CD14-positive monocyte (primary cell): ENCODE measurements at regions not wholly inside any gene's neighbourhood (a gene's known extent, or its start where the extent isn't known, plus 50 kb on each side); places are given as distances from the start of the nearest gene placed in this dataset.

Experiments
- DNase-seq, 3 donors: peaks; one replicate each; pipeline ENCODE4 v3.0.0-alpha.2; 2011 to 2022
- H2AFZ ChIP-seq: 2 replicates; pipeline ENCODE4 v1.6.0; 2012; ENCODE audit warnings: mild to moderate bottlenecking, low read depth, low read length, inconsistent platforms; ENCODE audit not compliant: insufficient read depth, poor library complexity, severe bottlenecking
- H3K27ac ChIP-seq, 2 donors: 1 replicate in 1 of 2; 2 replicates in 1 of 2; pipeline ENCODE4 v1.5.1; 2012 to 2013; ENCODE audit warnings: low read length in 2 of 2, control low read depth in 1 of 2, inconsistent platforms in 1 of 2, low read depth in 1 of 2, mild to moderate bottlenecking in 1 of 2
- H3K27me3 ChIP-seq, 2 donors: one replicate each; pipeline versions ENCODE4 v1.6.0 to v1.6.1; 2011 to 2013; ENCODE audit warnings: low read length in 2 of 2; ENCODE audit not compliant: control insufficient read depth in 2 of 2, insufficient read depth in 2 of 2
- H3K36me3 ChIP-seq, 2 donors: replicated peaks in 1 of 2; 1 replicate in 1 of 2; 2 replicates in 1 of 2; pipeline versions ENCODE4 v1.5.1 to v1.6.1; 2012 to 2013; ENCODE audit warnings: low read length in 2 of 2, control low read depth in 1 of 2, inconsistent platforms in 1 of 2, mild to moderate bottlenecking in 1 of 2; ENCODE audit not compliant: insufficient read depth in 2 of 2, control insufficient read depth in 1 of 2
- H3K4me1 ChIP-seq, 2 donors: 1 replicate in 1 of 2; 2 replicates in 1 of 2; pipeline versions ENCODE4 v1.5.1 to v1.6.1; 2012 to 2013; ENCODE audit warnings: low read length in 2 of 2, control low read depth in 1 of 2, inconsistent platforms in 1 of 2, mild to moderate bottlenecking in 1 of 2, moderate library complexity in 1 of 2; ENCODE audit not compliant: insufficient read depth in 2 of 2, control insufficient read depth in 1 of 2
- H3K4me2 ChIP-seq: replicated peaks from 2 replicates; pipeline ENCODE3; 2012; ENCODE audit warnings: low read length, moderate library complexity, mild to moderate bottlenecking; ENCODE audit not compliant: poor library complexity, severe bottlenecking; ENCODE audit errors: extremely low read depth
- H3K4me3 ChIP-seq, 3 experiments: fragments of 200-600 bp in 1 of 3; sonication (generic) in 1 of 3; replicated peaks in 1 of 3; 1 replicate in 2 of 3; 2 replicates in 1 of 3; pipeline ENCODE4 v1.5.1; 2011 to 2013; ENCODE audit warnings: low read length in 3 of 3, mild to moderate bottlenecking in 3 of 3, control low read depth in 2 of 3, low read depth in 2 of 3, inconsistent platforms in 1 of 3, moderate library complexity in 1 of 3
- H3K79me2 ChIP-seq: 2 replicates; pipeline ENCODE4 v1.6.0; 2012; ENCODE audit warnings: mild to moderate bottlenecking, control low read depth, inconsistent platforms, low read length, moderate library complexity; ENCODE audit not compliant: insufficient read depth
- H3K9ac ChIP-seq: 2 replicates; pipeline ENCODE4 v1.6.0; 2017; ENCODE audit warnings: low read length, mild to moderate bottlenecking; ENCODE audit not compliant: insufficient read depth, poor library complexity, severe bottlenecking
- H3K9me3 ChIP-seq, 2 donors: replicated peaks in 1 of 2; 1 replicate in 1 of 2; 2 replicates in 1 of 2; pipeline versions ENCODE4 v1.5.1 to v1.6.1; 2012 to 2013; ENCODE audit warnings: low read length in 2 of 2, control low read depth in 1 of 2; ENCODE audit not compliant: control insufficient read depth in 1 of 2, insufficient read depth in 1 of 2
- H4K20me1 ChIP-seq: 2 replicates; pipeline ENCODE4 v1.6.0; 2012; ENCODE audit warnings: mild to moderate bottlenecking, low read length, control low read depth, moderate library complexity; ENCODE audit not compliant: insufficient read depth
- H3K27ac Mint-ChIP-seq, 7 donors: one replicate each; pipeline ENCODE4 v1.8.0; 2020; ENCODE audit warnings: mild to moderate bottlenecking in 7 of 7, mixed read lengths in 7 of 7, moderate library complexity in 6 of 7, inconsistent platforms in 2 of 7
- H3K27me3 Mint-ChIP-seq, 3 donors: one replicate each; pipeline ENCODE4 v1.8.0; 2021 to 2022; ENCODE audit warnings: low read depth in 3 of 3, mild to moderate bottlenecking in 3 of 3, mixed read lengths in 3 of 3, moderate library complexity in 3 of 3, inconsistent platforms in 1 of 3
- H3K36me3 Mint-ChIP-seq, 2 donors: one replicate each; pipeline ENCODE4 v1.8.0; 2020; ENCODE audit warnings: mixed read lengths in 2 of 2, inconsistent platforms in 1 of 2, mild to moderate bottlenecking in 1 of 2
- H3K4me1 Mint-ChIP-seq: one replicate; pipeline ENCODE4 v1.8.0; 2020; ENCODE audit warnings: mild to moderate bottlenecking, mixed read lengths
- H3K4me3 Mint-ChIP-seq, 2 donors: one replicate each; pipeline ENCODE4 v1.8.0; 2020; ENCODE audit warnings: mild to moderate bottlenecking in 2 of 2, mixed read lengths in 2 of 2, moderate library complexity in 1 of 2
- H3K9me3 Mint-ChIP-seq, 7 donors: one replicate each; pipeline ENCODE4 v1.8.0; 2020 to 2022; ENCODE audit warnings: mixed read lengths in 7 of 7, mild to moderate bottlenecking in 6 of 7, moderate library complexity in 6 of 7, inconsistent platforms in 2 of 7
- WGBS: methylation state at CpG from one replicate; pipeline ENCODE4 v1.1.5; 2013; ENCODE audit warnings: missing lambda C conversion rate; ENCODE audit not compliant: insufficient coverage; 5-methylcytosine and 5-hydroxymethylcytosine counted together
- intact Hi-C, 2 donors: fragments of 100-400 bp; cut with micrococcal nuclease; formaldehyde crosslinking; loops; one replicate each; pipeline versions ENCODE4 v1.15.0 to v1.15.1; 2023
- TF ChIP-seq, protein P1 (sequence below): fragments of 200-600 bp; IDR thresholded peaks from one replicate; pipeline ENCODE4 v1.8.0; 2022; ENCODE audit warnings: antibody characterized with exemption, mild to moderate bottlenecking

GRCh38 chr5:66315784-66316183 lies 171.7 kb downstream of the SREK1 start:
- no peaks in the 10 kb centered on the region for H3K4me1 ChIP-seq
- no peaks in the 10 kb centered on the region for H3K36me3 ChIP-seq
- Mint-ChIP-seq H3K27ac (no peak overlapping the region), H3K36me3 (no peaks in the 10 kb centered on the region), H3K4me1 (no peaks in the 10 kb centered on the region), H3K4me3 (no peak overlapping the region), H3K9me3 (peaks cover 4 to 15% (median 13%) of the 10 kb centered on the region in 7 donors), H3K27me3 (peaks cover 2 to 4% (median 2%) of the 10 kb centered on the region in 3 donors)
- no peak overlapping the region for H3K4me2 ChIP-seq
- H4K20me1 ChIP-seq, result no peaks in the 10 kb centered on the region
- TF ChIP-seq, protein P1, sequence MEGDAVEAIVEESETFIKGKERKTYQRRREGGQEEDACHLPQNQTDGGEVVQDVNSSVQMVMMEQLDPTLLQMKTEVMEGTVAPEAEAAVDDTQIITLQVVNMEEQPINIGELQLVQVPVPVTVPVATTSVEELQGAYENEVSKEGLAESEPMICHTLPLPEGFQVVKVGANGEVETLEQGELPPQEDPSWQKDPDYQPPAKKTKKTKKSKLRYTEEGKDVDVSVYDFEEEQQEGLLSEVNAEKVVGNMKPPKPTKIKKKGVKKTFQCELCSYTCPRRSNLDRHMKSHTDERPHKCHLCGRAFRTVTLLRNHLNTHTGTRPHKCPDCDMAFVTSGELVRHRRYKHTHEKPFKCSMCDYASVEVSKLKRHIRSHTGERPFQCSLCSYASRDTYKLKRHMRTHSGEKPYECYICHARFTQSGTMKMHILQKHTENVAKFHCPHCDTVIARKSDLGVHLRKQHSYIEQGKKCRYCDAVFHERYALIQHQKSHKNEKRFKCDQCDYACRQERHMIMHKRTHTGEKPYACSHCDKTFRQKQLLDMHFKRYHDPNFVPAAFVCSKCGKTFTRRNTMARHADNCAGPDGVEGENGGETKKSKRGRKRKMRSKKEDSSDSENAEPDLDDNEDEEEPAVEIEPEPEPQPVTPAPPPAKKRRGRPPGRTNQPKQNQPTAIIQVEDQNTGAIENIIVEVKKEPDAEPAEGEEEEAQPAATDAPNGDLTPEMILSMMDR, result no peak
- H3K79me2 ChIP-seq, result no peaks in the 10 kb centered on the region
- DNase-seq, result no peak
- H3K9me3 ChIP-seq, result peaks cover 0 to 3% of the 10 kb centered on the region in 2 donors
- no peak overlapping the region for H3K4me3 ChIP-seq
- H3K27me3 ChIP-seq, result no peaks in the 10 kb centered on the region
- no peak overlapping the region for H3K9ac ChIP-seq
- H3K27ac ChIP-seq, result no peak overlapping the region
- intact Hi-C loops, result no loop called here
- no peak overlapping the region for H2AFZ ChIP-seq

GRCh38 chr5:66322786-66323528 lies 178.9 kb downstream of the SREK1 start:
- no peaks in the 10 kb centered on the region for H4K20me1 ChIP-seq
- no peak overlapping the region for H3K4me3 Mint-ChIP-seq
- H3K4me3 ChIP-seq, result no peak overlapping the region
- no peak overlapping the region for H3K27ac ChIP-seq
- H2AFZ ChIP-seq, result no peak overlapping the region
- no peak overlapping the region for H3K4me2 ChIP-seq
- no peaks in the 10 kb centered on the region for H3K36me3 Mint-ChIP-seq
- no peak overlapping the region for H3K27ac Mint-ChIP-seq
- WGBS, result 96% methylated on average over 5 of the region's 12 CpGs
- H3K4me1 Mint-ChIP-seq, result no peaks in the 10 kb centered on the region
- no peaks in the 10 kb centered on the region for H3K79me2 ChIP-seq
- no peak for DNase-seq
- H3K9ac ChIP-seq, result no peak overlapping the region
- peaks cover 7 to 12% (median 8%) of the 10 kb centered on the region in 3 donors for H3K27me3 Mint-ChIP-seq
- H3K9me3 Mint-ChIP-seq, result peaks cover 0 to 5% (median 3%) of the 10 kb centered on the region in 7 donors
- no peaks in the 10 kb centered on the region for H3K36me3 ChIP-seq
- H3K9me3 ChIP-seq, result no peaks in the 10 kb centered on the region
- H3K4me1 ChIP-seq, result no peaks in the 10 kb centered on the region
- peaks cover 0 to 2% of the 10 kb centered on the region in 2 donors for H3K27me3 ChIP-seq
- TF ChIP-seq, protein P1, result no peak
- intact Hi-C loops, result no loop called here
